GM13977 (cell line): ENCODE measurements at regions not wholly inside any gene's neighbourhood (a gene's known extent, or its start where the extent isn't known, plus 50 kb on each side); places are given as distances from the start of the nearest gene placed in this dataset.

Experiments used
- DNase-seq: peaks from one replicate; pipeline ENCODE4 v3.0.0; 2012; ENCODE audit warnings: low spot score
- CTCF ChIP-seq: IDR thresholded peaks from 2 replicates; pipeline ENCODE4 v1.5.1; 2012; ENCODE audit warnings: mild to moderate bottlenecking, control low read depth; ENCODE audit not compliant: insufficient read depth; ENCODE audit errors: extremely low read depth, missing control alignments
- in situ Hi-C: fragments of 300-500 bp; cut with MboI; formaldehyde crosslinking; loops from one replicate; pipeline ENCODE4 v1.12.0; 2022; ENCODE audit warnings: low sequenced_read_pairs, low pct_unique_long_range_greater_than_20kb, mixed read lengths, inconsistent platforms; ENCODE audit not compliant: unreplicated experiment

GRCh38 chr6:154891901-154892300 lies 103.2 kb upstream of the TIAM2 start:
- in situ Hi-C loops = no loop called here
- no peak for TF ChIP-seq CTCF
- DNase-seq = no peak

- no peak for TF ChIP-seq CTCF
- in situ Hi-C loops = no loop called here
- DNase-seq = no peak
These were observed 101.2 kb upstream of the TIAM2 start for GRCh38 chr6:154893917-154894316.

GRCh38 chr6:154894902-154895301 lies 100.2 kb upstream of the TIAM2 start:
- DNase-seq = no peak
- TF ChIP-seq CTCF = no peak
- in situ Hi-C loops = no loop called here

- no peak for TF ChIP-seq CTCF
- no peak for DNase-seq
- in situ Hi-C loops = no loop called here
These were observed 99.3 kb upstream of the TIAM2 start for GRCh38 chr6:154895841-154896240.

- in situ Hi-C loops = no loop called here
- TF ChIP-seq CTCF = no peak
- DNase-seq = no peak
These were observed 96.3 kb upstream of the TIAM2 start for GRCh38 chr6:154898821-154899220.

GRCh38 chr6:154899824-154900463 lies 95.2 kb upstream of the TIAM2 start:
- TF ChIP-seq CTCF = no peak
- in situ Hi-C loops = loop anchor here (25.0 kb wide), 1 partner anchor 637 kb away; no protein-coding TSS in a partner anchor
- no peak for DNase-seq

- TF ChIP-seq CTCF = no peak
- in situ Hi-C loops = loop anchor here (25.0 kb wide), 1 partner anchor 635 kb away; no protein-coding TSS in a partner anchor
- DNase-seq = no peak
These were observed 93.1 kb upstream of the TIAM2 start for GRCh38 chr6:154901876-154902552.
